ENCODE measurements at regions not wholly inside any gene's neighbourhood (a gene's known extent, or its start where the extent isn't known, plus 50 kb on each side); places are given as distances from the start of the nearest gene placed in this dataset.

- DNase-seq (ENCODE audit: low read depth in 2 of 2), result no peak
- H3K27ac ChIP-seq (ENCODE audit: insufficient read depth, low read length), result no peak overlapping the region
- no peak overlapping the region for H3K4me3 ChIP-seq (replicated peaks in 1 of 4; ENCODE audit: control extremely low read depth in 1 of 4, insufficient read depth in 1 of 4, low read depth in 3 of 4, low read length in 4 of 4)
- no peak overlapping the region for H3K9ac ChIP-seq (ENCODE audit: insufficient read depth, low read length)
- no peak overlapping the region for H3K4me2 ChIP-seq (ENCODE audit: extremely low read depth, insufficient read depth, low read length)
- H3K36me3 ChIP-seq (ENCODE audit: control insufficient read depth, insufficient read depth, low read length), result no peaks in the 10 kb centered on the region
- H3K4me1 ChIP-seq (ENCODE audit: control insufficient read depth, extremely low read depth, insufficient read depth, low read length), result no peaks in the 10 kb centered on the region
- H3K27me3 ChIP-seq (ENCODE audit: control insufficient read depth, insufficient read depth, low read length), result no peaks in the 10 kb centered on the region
- TF ChIP-seq EZH2 (IDR thresholded peaks at IDR 0.05; ENCODE audit: low read length, missing control alignments) (no peak), CTCF (conservative IDR thresholded peaks at IDR 0.05 in 1 of 2, IDR thresholded peaks at IDR 0.05 in 1 of 2; ENCODE audit: low read depth in 1 of 2, low read length in 2 of 2) (no peak)
- no peaks in the 10 kb centered on the region for H3K79me2 ChIP-seq (ENCODE audit: control insufficient read depth, insufficient read depth, low read length)
- H2AFZ ChIP-seq (ENCODE audit: low read length), result no peak overlapping the region
- no peaks in the 10 kb centered on the region for H4K20me1 ChIP-seq (ENCODE audit: control insufficient read depth, extremely low read depth, insufficient read depth, low read length)
- H3K9me3 ChIP-seq (ENCODE audit: control insufficient read depth, insufficient read depth, low read depth, low read length), result no peaks in the 10 kb centered on the region
These were observed 82.6 kb upstream of the ADPGK start for GRCh38 chr15:72866182-72866581.

- no peaks in the 10 kb centered on the region for H3K27me3 ChIP-seq (ENCODE audit: control insufficient read depth, insufficient read depth, low read length)
- no peak overlapping the region for H3K4me2 ChIP-seq (ENCODE audit: extremely low read depth, insufficient read depth, low read length)
- H3K36me3 ChIP-seq (ENCODE audit: control insufficient read depth, insufficient read depth, low read length), result no peaks in the 10 kb centered on the region
- no peak overlapping the region for H3K9ac ChIP-seq (ENCODE audit: insufficient read depth, low read length)
- no peaks in the 10 kb centered on the region for H3K79me2 ChIP-seq (ENCODE audit: control insufficient read depth, insufficient read depth, low read length)
- no peaks in the 10 kb centered on the region for H4K20me1 ChIP-seq (ENCODE audit: control insufficient read depth, extremely low read depth, insufficient read depth, low read length)
- DNase-seq (ENCODE audit: low read depth in 2 of 2), result no peak
- H3K4me3 ChIP-seq (replicated peaks in 1 of 4; ENCODE audit: control extremely low read depth in 1 of 4, insufficient read depth in 1 of 4, low read depth in 3 of 4, low read length in 4 of 4), result no peak overlapping the region
- no peaks in the 10 kb centered on the region for H3K9me3 ChIP-seq (ENCODE audit: control insufficient read depth, insufficient read depth, low read depth, low read length)
- H3K27ac ChIP-seq (ENCODE audit: insufficient read depth, low read length), result no peak overlapping the region
- TF ChIP-seq CTCF (conservative IDR thresholded peaks at IDR 0.05 in 1 of 2, IDR thresholded peaks at IDR 0.05 in 1 of 2; ENCODE audit: low read depth in 1 of 2, low read length in 2 of 2), result no peak
- TF ChIP-seq EZH2 (IDR thresholded peaks at IDR 0.05; ENCODE audit: low read length, missing control alignments), result no peak
- H2AFZ ChIP-seq (ENCODE audit: low read length), result no peak overlapping the region
- no peaks in the 10 kb centered on the region for H3K4me1 ChIP-seq (ENCODE audit: control insufficient read depth, extremely low read depth, insufficient read depth, low read length)
These were observed 81.9 kb upstream of the ADPGK start for GRCh38 chr15:72865486-72865885.

GRCh38 chr15:72864681-72865080 lies 81.1 kb upstream of the ADPGK start:
- no peaks in the 10 kb centered on the region for H3K9me3 ChIP-seq (ENCODE audit: control insufficient read depth, insufficient read depth, low read depth, low read length)
- no peak overlapping the region for H3K4me3 ChIP-seq (replicated peaks in 1 of 4; ENCODE audit: control extremely low read depth in 1 of 4, insufficient read depth in 1 of 4, low read depth in 3 of 4, low read length in 4 of 4)
- no peaks in the 10 kb centered on the region for H3K36me3 ChIP-seq (ENCODE audit: control insufficient read depth, insufficient read depth, low read length)
- H3K79me2 ChIP-seq (ENCODE audit: control insufficient read depth, insufficient read depth, low read length), result no peaks in the 10 kb centered on the region
- H3K27me3 ChIP-seq (ENCODE audit: control insufficient read depth, insufficient read depth, low read length), result no peaks in the 10 kb centered on the region
- H2AFZ ChIP-seq (ENCODE audit: low read length), result no peak overlapping the region
- no peak overlapping the region for H3K9ac ChIP-seq (ENCODE audit: insufficient read depth, low read length)
- no peak overlapping the region for H3K4me2 ChIP-seq (ENCODE audit: extremely low read depth, insufficient read depth, low read length)
- no peaks in the 10 kb centered on the region for H3K4me1 ChIP-seq (ENCODE audit: control insufficient read depth, extremely low read depth, insufficient read depth, low read length)
- no peak for TF ChIP-seq EZH2 (IDR thresholded peaks at IDR 0.05; ENCODE audit: low read length, missing control alignments)
- TF ChIP-seq CTCF (conservative IDR thresholded peaks at IDR 0.05 in 1 of 2, IDR thresholded peaks at IDR 0.05 in 1 of 2; ENCODE audit: low read depth in 1 of 2, low read length in 2 of 2), result no peak
- H4K20me1 ChIP-seq (ENCODE audit: control insufficient read depth, extremely low read depth, insufficient read depth, low read length), result no peaks in the 10 kb centered on the region
- no peak overlapping the region for H3K27ac ChIP-seq (ENCODE audit: insufficient read depth, low read length)
- DNase-seq (ENCODE audit: low read depth in 2 of 2), result no peak
